HG02798 (cell line): ENCODE measurements at regions not wholly inside any gene's neighbourhood (a gene's known extent, or its start where the extent isn't known, plus 50 kb on each side); places are given as distances from the start of the nearest gene placed in this dataset.
"Not testable (repeated sequence)": the region's sequence is repeated elsewhere in the genome, so short reads cannot be mapped to it uniquely, and the experiment has no call there.

Experiments used
- ATAC-seq: cut with Tn5 transposase; IDR thresholded peaks from one replicate; pipeline ENCODE4 v1.9.1; 2021; ENCODE audit warnings: mild to moderate bottlenecking; ENCODE audit not compliant: unreplicated experiment, poor library complexity

DNA sequence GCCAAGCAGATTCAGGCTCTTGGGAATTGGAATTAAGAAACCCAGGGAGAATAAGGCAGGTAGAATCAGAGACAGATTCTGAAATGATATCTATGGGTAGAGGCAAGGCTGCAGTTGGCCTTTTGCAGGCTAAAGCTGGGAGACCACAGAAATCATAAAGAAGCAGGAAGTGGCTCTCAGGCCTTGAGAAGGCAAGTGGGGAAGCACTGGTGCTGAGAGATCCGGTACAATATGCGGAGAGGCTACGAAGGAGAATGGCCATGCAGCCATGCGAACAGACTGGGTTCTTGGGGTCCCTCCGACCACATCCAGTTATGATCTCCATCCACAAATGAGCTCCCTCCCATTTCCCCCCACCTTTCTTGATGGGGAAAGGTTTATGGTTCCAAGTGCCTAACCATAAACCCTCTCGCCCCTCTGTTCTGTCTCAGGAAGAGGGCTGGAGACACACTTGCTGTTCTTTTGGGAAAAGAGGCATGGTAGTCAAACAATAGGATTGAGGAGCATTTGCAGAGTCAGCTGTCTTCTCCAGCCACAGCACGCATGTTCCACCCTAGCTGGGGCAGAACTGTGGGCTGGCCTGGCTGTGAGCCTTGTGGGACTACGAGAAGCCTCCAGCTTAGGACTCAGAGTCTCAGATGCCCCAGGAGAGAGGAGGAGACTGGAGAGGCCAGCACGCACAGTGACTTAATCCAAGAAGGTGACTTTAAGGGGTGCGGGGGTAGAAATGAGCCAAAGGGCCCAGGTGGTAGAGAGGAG, 99.6 kb downstream of the RPLP1 start:
- no peak for ATAC-seq

DNA sequence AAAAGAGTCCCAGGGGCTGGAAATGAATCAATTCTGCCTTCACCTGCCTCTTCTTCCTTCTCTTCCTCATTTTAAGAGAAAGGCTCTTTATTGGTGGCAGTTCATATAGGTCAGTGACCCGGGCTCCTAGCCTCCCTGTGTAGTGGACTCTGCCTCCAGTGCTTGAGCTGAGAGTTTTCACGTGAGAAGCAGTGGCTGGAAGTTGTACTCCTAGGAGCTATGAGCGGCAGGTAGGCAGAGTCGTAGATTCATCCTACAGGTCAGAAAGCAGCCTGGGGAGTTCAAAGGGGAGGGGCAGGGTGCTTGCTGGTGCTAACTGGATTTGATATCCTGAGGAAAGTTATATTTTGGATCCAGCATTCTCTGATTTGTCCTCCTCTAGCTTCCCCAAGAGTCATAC, 101.1 kb downstream of the RPLP1 start:
- ATAC-seq = no peak

DNA sequence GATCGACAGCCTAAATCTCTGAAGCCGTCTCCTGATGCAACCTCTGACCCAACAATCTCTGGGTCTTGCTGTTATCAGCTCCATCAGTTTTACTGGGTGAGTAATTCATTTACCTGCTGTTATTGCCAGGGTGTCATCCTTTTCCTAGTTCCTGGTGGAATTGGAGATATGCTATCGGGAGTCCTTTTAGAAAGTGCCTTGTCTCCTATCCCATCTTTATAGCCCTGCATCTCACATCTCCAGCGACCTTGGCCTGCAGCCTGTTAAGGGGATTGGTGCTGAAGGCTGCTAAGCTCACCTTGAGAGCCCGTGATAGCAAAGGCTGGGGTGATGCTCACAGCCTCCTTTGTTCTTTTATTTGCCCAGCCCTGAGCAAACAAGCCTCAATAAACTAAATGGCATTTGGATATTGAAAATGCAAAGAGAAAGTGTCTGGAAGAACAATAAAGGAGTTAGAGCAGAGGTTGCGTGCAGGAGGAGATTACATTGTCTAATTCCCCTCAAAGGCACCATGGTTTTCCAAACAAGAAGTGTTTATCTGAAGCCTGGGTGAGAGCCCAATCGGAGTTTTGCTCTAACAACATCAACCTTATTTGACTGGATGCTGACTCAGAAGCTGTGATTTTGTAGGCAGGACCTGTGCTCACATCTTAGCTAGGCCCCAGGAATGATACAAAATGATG, 101.8 kb downstream of the RPLP1 start:
- ATAC-seq = no peak

DNA sequence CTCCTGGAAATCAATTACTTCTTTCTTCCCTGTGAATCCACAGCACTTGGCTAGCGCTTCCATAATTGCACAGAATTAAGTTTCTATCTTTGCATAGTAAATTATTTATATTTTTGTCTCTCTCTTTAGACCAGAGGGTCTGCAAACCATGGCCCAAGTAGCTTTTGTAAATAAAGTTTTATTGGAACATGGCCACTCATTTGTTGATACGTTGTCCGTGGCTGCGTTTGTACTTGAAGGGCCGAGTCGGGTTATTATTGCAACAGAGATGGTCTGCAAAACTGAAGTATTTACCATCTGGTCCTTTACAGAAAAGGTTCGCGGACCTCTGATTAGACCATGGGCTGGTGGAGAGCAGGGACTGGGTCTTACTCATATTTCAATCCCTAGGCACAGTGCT, 102.5 kb downstream of the RPLP1 start:
- no peak for ATAC-seq

DNA sequence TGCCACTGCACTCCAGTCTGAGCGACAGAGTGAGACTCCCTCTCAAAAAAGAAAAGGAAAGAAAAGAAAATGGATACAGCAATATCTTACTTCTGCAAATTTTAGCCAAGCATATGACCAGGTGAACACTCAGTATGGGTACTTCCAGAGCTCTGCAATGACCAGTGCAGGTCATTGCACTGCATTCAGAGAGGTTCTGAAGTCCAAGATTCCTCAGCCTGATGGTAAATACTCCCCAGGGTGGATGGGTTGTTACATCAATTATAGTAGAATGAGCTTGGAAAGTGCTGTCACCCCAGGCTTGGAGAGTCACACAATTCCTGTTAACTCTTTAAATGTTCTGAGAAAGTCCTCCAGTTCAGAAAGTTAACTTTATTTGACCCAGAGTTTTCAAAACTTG, 103.7 kb downstream of the RPLP1 start:
- no peak for ATAC-seq

DNA sequence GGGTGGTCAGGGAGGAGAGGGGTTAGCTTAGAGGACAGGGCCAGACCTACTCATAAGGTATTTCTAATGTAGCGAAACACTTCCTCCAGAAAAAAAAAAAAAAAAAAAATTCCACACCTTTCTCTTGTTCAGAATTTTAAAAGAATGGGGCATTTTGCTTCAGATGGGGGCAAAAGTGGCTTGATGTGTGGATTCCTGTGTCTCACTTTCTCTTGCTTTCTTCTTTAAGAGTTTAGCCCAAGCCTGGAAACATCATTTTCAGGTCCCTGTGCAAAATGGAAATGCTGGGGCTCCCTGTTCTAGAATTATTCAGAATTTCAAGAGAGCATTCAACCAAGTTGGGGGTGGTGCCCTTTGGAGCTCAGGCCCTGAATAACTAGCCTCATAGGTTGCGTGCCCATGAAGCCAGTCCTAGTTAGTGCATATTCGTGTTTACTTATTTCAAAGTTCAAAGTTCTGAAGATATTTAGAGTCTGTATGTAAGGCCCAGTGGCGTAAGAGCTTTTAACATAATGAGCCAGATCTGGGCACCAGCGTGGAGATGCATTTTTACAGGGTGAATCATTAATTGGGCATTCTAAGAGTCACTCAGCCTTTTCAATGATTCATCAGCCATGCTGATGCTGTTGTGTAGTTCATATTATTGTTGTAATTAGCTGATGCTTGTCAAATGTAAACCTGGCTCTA, 104.5 kb downstream of the RPLP1 start:
- no peak for ATAC-seq

DNA sequence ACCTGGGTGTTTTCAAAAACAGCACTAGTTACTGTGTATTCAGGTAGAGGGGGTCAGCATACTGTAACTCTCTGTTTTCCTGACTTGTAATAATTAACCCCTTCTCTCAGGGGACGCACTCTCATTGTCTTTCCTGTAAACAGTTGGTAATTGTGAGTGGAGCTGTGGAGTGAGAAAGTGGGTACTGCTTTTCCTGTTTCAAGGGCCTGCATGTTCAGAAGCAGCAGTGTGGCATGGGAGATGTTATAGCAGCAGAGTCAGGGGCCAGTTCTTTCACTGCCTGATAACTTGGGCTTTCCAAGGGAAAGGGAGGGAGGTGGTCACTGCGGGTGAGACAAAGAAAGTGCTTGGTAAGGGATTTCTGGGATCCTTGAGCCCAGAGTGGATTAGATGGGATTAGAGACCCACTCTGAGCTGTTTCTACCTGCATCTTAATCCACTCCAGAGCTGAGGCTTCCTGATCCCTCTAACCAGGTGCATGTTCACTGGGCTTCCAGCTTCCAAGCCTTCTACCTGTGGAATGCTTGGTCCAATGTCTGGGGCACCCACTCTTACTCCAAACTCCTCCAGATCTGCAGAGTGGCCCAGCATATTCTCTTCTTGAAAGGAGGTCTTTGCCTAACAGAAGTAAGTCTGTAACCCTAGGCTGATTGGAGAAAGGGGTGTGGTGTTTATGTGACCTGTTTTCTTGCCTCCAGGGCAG, 105.2 kb downstream of the RPLP1 start:
- no peak for ATAC-seq

DNA sequence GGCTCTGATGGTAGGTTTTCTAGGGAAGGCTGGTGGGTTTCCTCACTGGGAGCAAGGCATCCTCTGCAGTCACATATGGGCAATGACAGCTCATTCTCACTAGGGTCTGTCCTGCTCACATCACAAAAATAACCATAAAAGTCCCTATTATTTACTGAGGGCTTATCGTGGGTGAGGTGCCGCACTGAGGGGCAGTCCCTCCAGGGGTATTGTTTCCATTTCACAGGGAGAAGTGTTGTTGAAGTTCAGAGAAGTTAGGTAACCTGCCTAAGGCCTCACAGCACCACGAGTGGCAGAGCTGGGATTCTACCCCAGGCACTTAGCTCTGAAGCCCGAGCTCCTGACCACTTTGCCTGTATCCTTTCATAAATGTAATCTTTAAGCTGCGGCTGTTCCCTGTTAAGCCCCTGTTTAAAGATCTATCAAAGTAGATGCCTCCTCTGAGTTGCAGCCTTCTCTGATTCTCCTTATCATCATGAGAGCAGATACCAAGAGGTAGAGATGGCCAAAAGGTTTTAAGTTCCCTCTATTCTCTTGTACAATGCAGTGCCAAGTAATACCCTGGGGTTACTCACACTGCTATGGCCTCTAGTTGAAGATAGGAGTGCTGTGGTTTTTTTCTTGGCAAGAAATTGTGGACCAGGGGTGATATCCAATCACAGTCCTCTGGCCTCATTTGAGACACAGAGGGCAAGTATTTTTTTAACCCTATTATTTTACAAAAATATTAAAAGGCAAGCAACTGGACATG, 107.0 kb downstream of the RPLP1 start:
- ATAC-seq = no peak

DNA sequence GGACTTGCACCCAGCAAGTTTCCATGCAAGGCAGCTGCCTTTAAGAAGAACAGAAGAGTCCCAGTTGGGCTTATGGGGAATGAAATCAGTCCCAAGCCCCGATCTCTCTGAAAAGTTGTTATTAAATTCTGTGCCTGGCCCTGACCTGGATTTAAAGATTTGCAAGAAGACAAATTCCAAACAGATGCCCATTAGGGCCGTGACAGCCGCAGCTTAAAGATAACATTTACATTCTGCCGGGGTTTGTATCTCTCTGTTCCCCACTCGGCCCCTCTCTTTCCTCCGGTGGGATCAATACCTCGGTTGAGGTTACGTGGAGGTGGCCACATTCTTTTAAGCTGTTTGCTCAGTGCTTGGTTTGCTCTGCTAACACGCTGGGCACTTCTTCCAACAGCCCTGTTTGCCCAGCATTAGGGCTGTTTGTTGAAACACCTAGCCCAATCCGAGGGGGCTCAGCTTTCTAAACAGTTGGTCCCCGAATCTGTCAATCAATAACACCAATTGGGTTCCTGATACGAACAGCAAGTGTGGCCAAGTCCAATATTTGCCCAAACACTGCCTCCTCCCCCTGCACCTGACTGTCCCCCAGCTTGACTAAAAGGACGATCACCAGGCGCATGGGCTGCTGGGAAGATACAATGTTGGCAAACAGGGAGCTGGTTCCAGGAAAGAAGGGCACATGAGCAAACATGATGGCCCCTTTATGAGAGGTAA, 108.6 kb downstream of the RPLP1 start:
- no peak for ATAC-seq

DNA sequence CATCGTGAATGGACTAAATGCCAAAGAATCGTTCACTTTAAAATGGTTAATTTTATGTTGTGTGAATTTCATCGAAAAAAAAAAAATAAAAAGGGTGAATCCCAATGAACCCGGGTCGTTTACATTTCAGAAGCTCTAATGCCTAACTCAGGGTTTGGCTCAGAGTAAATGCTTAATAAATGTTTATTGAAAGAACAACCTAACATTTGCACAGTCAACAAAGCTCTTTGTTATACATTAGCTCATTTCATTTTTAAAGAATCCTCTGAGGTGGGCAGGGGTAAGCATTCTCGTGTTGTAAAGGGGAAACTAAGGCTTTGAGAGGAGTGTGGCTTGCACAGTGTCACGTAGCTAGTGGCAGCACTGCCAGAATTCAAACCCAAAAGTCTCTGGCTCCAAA, 109.5 kb downstream of the RPLP1 start:
- ATAC-seq = no peak

DNA sequence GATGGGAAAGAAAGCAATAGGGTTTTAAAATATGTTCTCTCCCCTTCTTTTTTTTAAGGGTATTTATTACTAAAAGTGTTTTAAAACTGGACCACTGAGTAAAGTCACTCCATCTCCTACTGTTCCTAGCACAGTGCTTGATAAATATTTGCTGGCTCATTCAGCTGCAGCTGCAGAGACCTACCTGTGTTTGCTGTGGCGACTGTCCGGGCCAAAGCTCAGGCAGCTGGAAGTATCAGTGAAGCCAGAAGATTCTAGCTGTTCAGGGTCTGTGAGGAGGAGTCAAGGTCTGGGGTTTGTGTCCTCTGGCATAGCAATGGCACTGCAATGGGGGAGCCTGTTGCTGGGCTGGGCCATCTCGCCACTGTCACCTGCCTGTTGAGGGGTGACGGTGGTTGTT, 109.9 kb downstream of the RPLP1 start:
- no peak for ATAC-seq

DNA sequence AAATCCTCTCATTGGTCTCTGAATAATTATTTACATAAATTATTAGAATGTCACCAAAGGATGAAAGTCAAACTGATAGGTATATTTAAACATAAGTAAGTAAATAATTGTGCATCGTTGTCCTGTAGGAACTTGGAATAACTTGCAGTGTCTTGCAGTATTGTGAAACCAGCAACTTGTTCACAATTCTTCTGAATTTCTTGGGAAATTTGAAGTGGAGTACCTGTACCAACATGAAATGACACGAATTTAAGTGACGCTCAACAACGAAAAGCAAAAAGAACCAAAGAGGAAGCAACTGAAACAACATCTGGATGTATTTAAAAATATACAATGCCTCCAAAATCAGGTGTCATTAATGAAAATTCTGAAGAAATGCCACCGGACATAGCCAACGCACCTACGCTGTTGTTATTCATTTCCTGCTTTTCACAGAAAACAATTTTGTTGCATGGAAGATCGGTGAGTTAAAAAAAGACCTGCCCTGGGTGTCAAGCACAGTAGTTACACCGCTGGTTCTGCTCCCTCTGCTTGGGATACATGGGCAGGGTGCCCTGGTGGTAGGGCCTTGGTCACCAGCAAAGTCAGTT, 112.5 kb downstream of the RPLP1 start:
- ATAC-seq = no peak

DNA sequence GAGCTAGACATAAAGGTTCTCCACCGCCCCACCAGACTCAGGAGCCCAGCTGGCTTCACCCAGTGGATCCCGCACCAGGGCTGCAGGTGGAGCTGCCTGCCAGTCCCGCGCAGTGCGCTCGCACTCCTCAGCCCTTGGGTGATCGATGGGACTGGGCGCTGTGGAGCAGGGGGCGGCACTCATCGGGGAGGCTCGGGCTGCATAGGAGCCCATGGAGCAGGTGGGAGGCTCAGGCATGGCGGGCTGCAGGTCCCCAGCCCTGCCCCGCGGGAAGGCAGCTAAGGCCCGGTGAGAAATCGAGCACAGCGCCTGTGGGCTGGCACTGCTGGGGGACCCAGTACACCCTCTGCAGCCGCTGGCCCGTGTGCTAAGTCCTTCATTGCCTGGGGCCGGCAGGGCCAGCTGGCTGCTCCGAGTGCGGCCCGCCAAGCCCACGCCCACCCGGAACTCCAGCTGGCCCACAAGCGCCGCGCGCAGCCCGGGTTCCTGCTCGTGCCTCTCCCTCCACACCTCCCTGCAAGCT, 114.7 kb downstream of the RPLP1 start:
- ATAC-seq = not testable (repeated sequence)

DNA sequence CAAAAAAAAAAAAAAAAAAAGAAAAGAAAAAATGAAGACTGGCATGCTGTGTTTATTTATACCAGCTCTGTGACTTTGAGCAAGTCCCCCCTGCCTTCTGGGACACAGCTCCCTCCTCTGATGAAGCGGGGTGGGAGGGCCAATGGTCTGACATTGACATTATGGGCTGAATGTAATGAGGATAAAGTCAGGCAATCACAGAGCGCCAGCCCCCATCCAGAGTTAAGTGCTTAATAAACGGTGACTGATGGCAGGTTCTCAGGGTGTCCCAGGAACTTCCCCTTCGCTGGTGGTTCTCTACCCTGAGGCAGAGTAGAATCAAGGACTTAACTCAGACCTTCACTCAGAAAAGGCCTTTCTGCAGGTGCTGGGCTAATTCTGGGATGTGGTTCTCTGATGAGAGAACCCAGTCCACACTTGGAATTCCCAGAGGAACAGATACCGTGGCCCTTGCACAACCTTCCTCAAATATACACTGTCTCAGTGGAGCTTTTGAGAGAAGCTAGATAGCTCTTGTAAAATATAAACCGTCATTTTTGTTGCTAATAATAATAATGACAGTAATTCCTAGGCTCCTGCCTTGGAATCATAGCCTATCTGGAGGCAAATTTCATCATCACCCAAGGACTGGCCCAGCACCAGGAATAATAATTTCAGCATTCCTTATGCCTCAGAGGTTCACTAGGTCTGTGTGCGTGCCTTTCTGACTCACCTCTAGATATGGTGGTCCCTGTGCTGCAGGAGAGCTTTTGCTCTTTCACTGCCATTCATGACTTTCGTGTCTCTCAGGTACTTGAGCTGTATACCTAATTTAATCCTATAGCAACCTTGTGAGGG, 115.8 kb downstream of the RPLP1 start:
- no peak for ATAC-seq

DNA sequence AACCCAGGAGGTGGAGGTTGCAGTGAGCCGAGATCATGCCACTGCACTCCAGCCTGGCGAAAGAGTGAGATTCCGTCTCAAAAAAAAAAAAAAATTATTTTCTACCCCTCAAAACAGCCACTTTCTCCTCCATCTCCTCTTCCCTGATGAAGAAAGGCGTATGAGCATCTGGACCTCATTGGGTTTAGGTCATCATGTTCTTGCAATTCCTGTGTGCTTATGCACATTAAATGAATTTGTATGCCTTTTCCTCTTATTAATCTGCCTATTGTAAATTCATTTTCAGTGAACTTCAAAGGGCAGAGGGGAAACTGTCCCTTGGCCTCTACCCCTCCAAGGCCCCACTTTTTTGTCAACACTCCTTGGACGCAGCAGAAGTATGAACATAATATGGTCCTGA, 117.8 kb downstream of the RPLP1 start:
- no peak for ATAC-seq

DNA sequence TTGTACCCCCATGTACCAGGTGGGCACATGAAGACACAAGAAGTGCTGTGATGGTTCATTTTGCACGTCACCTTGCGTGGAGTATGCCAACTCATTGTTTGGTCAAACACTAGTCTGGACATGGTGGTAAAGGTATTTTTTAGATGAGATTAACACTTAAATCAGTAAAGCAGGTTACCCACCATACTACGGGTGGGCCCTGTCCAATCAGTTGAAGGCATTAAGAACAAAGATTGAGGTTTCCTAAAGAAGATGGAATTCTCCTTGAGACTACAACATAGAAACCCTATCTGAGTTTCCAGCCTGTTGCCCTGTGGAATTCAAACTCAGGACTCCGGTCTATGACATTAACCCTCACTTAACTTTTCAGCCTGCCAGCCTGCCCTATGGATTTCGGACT, 118.4 kb downstream of the RPLP1 start:
- ATAC-seq = no peak

DNA sequence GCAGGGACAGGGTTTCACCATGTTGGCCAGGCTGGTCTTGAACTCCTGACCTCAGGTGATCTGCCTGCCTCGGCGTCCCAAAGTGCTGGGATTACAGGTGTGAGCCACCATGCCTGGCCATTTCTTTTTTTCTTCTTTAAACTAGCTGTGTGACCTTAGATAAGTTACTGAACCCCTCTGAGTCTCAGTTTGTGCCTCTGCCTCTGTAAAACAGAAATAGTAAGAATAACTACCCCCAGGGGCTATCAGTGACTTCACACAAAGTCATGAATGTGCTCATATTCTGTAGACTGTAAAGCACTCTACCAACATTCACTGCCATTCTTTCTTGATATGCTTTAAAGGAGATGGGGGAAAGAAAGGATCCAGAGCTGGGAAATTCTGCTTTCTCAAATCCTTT, 120.7 kb downstream of the RPLP1 start:
- not testable (repeated sequence) for ATAC-seq

DNA sequence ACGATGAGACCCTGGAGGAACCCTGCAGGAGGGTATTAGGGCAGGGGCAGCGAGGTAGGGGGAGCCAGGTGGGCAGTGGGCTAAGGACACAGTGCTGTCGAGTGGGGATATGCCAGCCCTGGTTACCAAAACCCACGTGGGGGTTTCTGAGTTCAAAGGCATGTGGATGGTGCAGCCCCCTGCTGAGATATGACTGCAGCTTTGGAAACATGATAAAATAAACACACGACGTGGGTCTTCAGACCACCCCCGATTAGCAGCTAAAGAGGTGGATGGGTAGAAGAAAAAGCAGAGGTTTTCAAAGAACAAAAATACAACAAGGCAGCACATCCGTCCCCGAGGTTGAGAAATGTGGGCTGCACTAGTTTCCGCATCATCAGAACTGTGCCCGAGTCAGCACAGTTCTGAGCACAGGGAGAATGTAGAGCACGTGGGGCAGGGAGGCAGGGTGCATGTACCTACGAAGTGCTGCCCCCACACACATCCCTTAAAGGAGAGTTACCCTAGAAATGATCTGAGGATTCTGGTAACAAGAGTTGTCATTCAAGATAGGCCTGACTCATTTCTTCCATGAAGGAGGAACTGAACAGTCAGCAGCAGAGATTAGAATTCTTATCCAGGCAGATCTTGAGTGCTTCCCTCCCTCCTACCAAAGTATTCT, 121.3 kb downstream of the RPLP1 start:
- ATAC-seq = no peak
